CD4-positive, alpha-beta T cell treated with Interleukin-17A for 4 hours (primary cell): ENCODE measurements at regions not wholly inside any gene's neighbourhood (a gene's known extent, or its start where the extent isn't known, plus 50 kb on each side); places are given as distances from the start of the nearest gene placed in this dataset.

Experiments used
- DNase-seq: peaks from one replicate; pipeline ENCODE4 v3.0.0-alpha.2; 2020; ENCODE audit warnings: mixed read lengths

DNA sequence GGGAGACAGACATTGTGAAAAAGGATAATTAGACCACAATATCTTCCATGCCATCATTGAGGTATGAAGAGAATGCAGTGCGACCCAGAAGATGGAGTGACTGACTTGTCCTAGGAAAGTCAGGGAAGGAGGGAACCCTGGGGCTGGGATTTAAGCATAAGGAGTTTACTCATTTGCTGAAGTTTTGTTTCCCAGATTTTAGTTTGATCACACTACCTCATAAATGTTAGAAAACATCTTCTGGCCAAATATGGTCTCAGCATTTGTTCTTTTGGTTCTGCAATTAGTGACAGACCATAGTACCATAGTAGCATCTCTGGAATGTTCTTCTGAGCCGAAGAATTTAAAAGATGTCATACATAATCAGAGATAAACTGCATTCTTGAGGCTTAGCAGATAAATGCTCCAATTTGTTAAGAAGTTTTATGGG is 96.5 kb upstream of the PGRMC2 start:
- DNase-seq: no peak

DNA sequence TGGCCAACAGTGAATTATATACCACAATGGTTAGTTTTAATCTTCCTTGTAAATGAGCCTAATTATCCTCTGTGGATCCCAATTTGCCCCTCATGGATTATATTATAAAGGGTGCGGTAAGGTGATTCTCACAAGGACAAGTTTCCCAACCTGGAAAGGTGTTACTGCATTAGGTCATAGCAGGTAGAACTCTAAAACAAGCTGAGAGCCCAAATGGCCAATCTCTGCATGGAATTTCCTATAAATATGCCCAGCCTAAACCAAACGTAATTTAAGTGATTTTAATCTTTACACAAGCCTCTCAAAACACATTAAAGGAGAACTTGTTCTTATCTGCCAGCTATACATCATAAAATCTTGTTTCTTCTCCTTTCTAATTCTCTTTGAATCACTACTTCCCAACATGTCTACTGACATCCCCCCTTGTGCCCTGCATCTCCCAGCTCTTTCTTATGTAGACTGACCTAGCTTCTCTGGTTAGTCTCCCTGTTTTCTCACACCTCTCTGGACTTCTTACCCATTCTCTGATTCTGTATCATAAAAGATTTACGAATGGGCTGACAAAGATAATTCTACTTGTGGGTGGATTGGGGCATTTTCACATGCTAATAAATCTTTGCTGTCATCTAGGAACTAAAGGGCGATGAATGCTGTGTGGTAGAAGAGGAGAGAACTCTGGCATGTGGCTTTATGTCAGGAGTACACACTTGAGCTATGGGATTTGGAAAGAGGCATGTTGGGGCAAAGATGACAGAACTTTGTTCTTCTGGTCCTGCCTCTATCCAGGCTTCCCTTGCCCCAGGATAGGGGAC is 94.3 kb upstream of the PGRMC2 start:
- no peak for DNase-seq

DNA sequence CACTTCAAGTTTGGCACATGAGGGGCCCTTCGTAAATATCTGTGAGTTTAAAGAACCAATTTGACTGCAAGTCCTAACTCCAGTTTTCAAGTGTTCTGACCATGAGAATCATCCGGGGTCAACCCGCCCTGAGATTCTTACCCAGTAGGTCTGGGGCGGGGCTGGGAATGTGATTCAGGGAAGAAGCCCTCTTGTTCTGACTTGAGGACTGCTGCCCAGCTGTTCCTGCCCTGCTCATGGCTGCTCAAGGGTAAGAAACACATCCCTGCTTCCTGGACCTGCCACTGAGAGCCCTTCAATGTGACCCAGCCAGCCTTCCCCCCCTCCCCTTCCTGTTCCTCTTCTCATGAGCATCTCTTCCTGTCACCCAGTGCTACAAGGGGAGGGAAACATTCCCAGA is 92.7 kb upstream of the PGRMC2 start:
- DNase-seq: no peak

DNA sequence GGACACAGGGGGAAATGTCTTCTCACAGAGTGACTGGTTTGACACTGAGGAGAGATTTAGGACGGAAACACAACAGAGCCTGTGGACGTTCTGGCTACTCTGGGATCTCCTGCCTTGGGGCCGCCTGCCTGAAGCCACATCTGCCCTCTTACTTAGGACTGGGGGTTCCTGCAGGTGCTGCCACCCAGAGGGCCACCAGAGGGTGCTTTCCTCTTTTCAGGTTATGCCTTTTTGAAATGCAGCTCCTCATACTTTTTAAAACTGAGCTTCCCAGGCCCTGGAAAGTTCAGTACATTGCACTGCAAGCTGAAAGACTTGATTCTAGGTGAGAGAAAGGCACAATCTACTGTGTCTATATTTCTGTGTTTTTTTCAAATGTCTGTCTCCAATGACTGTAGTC is 92.2 kb upstream of the PGRMC2 start:
- no peak for DNase-seq

DNA sequence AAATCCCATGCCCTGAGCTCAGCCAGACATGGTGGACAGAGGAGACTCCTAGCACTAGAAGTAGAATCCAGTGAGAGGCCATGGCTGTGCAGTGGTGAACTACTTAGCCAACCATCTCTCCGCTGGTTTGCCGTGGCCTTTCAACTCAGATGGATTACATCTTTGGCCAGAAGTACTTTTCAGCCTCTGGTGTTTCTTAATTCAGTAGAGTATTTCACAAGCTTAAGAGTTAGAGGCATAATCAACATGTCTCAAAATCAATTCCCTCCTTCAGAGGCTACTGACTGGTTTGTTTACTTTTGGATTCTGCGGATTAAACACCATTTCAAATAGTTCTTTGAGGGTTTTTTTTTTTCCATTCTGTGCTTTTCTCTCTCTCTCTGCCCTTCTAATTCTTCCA is 91.1 kb upstream of the PGRMC2 start:
- no peak for DNase-seq

DNA sequence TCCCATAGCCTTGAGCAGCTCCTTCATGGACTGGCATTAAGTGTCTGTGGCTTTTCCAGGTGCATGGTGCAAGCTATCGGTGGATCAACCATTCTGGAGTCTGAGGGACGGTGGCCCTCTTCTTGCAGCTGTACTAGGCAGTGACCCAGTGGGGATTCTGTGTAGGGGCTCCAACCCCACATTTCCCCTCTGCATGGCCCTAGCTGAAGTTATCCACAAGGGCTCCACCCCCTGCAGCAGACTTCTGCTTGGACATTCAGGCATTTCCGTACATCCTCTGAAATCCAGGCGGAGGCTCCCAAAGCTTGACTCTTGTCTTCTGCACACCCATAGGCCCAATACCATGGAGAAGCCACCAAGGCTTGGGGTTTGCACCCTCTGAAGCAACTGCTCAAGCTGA is 89.3 kb upstream of the PGRMC2 start:
- DNase-seq: no peak

DNA sequence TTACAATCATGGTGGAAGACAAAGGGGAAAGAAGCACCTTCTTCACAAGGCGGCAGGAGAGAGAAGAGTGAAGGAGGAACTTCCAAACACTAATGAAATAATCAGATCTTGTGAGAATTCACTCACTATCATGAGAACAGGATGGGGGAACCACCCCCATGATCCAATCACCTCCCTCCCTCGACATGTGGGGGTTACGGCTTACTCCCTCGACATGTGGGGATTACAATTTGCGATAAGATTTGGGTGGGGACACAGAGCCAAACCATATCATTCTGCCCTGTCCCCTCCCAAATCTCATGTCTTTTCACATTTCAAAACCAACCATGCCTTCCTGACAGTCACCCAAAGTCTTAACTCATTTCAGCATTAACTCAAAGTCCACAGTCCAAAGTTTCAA is 88.7 kb upstream of the PGRMC2 start:
- DNase-seq: no peak

DNA sequence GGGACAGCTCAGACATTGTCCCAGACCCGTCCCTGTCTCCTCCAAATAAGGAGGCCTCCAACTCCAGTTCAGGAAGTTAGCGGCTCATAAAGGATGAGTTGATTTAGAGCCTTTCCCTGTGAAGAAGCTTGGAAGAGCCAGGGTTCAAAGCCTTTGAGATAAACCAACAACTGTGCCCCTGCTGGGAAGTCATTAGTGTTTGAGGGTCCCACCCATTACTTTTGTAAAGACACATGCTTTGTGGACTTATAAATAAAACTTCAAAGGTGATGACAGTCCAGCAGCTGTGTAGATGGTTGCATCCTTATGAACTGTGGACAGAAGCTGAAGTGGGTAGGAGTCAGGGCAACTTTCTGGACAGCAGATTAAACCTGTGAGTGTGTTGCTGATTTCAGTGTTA is 86.0 kb upstream of the PGRMC2 start:
- no peak for DNase-seq

DNA sequence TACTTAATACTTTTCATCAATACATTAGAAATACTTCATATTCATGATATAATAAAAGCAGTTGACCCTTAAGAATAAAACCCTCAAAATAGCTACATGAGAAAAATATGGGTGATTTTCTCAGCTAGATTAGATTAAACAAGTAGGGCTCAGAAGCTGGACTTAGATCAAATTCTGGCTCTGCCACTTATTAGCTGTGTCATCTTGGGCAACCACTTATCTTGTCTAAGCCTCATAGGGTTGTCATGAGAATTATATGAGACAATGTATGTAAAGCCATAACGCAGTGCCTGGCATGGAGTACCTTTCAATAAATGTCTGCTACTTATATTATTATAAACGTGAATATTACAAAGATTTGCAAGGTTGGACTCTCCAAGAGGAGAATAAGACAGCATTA is 84.3 kb upstream of the PGRMC2 start:
- no peak for DNase-seq

DNA sequence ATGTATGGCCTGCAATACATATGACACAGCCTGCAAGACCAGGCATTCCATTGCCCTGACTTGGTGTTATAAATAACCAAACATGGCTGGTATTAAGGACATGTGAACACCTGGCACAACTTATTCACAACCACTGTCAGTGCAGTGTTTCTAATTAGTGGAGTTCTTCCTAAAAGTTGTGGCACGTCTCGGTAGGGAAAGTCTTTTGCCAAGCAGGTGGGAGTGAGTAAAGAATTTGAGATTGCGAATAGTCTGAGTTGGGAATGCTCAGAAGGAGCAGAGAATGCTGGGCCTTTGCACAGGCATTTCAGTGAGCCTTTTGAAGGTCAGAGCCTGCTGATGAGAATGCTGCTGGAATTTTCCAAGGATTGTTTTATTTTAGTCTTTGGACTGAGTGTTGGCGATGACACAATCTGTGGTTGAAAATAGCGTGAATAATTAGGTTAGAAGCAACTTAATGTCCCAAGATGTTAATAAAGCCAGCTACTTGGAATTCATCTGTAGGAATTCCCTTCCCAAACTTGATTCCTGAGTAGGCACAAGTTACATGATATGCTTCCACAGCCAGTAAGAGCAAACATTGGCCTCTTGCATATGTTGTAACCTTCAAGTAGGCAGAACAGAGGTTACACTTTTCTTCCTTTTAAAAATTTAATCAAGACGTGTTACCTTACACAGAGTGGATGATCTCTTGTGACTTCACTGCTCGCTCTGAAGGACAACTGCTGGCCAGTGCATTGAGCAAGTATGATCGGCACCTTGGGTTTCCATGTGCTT is 83.6 kb upstream of the PGRMC2 start:
- DNase-seq: no peak

DNA sequence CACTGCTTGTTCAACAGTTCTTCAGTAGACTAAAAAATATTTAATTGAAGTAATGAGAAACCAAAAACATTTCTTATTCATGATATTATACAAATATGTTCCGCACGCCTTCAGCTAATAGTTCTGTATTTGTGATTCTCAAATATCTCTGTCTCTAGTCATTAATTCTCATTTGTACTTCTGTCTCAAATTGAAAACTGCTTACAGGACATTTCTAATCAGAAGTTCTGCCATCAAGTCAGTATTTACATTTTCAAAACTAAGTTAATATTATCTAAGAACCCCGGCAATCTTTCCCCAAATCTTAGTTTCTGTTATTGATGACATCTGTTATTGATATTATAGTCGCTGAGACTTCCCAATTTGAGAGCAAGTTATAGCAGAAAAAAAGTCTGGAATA is 78.6 kb upstream of the PGRMC2 start:
- DNase-seq: no peak

DNA sequence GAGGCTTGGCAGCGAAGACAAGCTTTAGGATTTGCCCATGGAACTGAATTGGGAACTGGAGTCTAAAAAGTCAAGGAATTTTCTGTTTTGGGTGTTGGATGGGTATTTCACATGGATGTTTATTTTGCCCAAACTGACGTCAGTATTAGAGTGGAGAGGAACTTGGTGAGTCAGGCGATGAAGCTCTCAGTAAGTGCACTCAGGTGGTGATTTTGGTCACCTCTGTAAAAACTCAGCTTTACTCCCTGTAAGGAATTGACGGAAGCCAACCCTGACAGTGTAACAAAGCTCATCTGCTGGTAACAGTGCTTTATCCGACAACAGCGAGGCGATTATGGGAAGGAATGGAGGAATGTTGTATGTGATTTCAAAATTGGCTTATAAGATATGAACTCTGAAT is 77.0 kb upstream of the PGRMC2 start:
- no peak for DNase-seq

DNA sequence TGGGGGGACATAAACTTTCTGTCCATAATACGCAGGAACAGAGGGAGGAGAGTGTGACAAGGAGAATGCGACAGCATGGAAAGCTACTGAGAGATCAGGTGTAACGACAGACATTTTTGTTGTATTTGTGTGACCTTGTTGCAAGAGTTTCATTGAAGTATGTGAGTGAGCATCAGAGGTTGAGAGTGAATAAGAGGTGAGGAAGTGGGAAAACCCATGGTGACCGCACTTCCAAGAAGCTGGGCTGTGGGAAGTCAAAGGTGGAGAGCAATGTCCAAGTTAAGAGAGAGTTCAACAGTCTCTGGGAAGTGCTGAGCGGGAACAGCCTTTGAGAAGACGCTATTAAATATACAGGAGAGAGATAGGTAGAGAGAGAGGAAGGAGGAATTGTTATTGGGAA is 76.4 kb upstream of the PGRMC2 start:
- DNase-seq: no peak

DNA sequence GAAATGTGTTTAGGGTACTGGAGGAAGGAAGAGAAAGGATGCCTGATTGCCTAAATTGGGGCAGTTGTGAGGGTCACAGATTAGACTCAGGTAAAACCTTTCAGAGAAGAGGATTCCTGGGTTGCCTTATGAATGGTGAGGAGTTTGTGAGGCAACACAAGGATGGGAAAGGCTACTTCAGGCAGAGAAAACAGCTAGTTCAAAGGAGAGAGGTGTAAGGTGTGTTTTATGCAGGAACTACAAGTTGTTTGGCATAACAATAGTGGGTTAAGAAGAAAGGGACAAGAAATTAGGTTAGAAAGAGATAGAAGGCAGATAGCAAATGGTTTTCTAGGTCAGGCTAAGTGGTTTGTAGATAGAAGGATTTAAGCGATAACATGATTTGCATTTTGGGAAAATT is 75.1 kb upstream of the PGRMC2 start:
- DNase-seq: no peak

DNA sequence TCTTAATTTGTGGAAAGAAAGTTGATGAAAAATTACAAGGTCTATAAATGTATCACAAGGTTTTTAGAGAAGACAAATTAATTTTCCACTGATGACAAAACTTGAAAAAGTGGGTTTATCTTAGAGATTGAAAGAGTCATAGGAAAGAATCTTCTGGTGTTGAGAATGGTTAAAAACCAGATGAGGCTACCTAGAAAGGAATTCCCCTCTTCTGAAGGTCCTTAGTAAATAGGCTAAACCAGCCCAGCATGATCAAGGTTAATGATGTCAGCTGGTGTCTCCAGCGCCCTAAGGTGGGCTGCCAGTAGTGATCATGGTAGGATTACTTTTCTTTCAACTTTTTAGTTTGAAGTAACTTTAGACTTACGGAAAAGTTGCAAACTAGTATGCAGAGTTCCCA is 71.8 kb upstream of the PGRMC2 start:
- no peak for DNase-seq

DNA sequence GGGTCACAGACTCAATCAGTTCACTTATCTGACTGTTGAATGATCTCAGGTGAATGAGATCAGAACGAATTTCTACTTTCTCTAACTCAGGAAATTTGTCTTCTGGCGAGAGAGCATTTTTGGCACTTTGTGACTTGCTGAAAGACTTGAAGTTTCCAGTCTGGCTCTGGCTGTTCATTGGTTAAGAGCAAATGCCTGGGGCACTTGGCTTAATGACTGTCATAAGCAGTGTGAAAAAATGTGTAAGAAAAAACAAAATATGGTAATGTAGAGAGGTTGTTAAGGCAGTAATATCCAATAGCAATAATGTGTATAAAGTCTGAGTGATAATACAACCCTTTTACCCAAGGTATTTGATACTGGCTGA is 71.3 kb upstream of the PGRMC2 start:
- DNase-seq: no peak

DNA sequence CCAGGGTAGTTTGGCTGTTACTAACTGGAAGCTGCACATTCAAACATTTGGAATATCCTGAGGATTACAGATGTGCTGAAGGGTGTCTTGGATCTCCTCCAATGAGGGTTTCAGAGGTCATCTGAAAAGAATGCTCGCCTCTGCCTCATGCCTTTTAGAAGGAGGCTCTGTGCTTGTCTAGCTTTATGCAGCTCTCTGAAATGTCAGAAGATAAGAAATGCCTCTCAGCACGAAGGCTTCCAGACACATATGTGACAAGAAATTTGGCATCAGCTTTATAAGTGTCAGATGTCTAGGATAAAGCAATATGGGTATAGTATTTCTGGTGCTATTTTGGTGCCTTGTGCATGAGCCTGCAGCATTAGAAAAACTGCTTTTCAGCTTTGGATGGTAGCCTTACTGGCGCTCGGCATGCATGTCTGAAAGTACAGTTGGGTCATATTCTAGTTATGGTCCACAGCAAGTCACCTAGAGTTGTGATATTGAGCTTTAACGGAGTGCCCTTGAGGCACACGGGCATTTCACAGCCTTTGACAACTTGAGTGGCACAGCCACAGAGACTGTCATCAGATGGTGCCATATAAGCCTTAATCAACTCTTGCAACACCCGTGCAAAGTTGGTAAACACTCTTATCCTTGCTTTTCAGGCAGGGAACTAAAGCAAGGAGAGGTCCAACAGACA is 70.8 kb upstream of the PGRMC2 start:
- no peak for DNase-seq

DNA sequence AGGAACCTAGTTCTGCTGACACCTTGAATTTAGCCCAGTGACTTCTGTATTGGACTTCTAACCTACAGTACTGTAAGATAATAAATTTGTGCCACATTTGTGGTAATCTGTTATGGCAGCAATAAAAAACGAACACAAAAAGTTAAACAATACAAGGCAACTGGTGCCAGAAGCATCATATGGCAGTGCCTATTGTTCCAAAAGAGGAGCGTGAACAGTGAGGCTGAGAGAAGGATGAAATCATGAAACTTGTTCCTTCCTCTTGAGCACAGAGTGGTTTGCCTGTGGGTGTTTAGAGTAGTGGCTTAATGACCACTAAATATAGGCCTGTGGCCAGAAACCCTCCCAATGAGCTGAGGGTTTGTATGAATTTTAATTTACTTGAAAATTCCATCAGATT is 69.7 kb upstream of the PGRMC2 start:
- no peak for DNase-seq

DNA sequence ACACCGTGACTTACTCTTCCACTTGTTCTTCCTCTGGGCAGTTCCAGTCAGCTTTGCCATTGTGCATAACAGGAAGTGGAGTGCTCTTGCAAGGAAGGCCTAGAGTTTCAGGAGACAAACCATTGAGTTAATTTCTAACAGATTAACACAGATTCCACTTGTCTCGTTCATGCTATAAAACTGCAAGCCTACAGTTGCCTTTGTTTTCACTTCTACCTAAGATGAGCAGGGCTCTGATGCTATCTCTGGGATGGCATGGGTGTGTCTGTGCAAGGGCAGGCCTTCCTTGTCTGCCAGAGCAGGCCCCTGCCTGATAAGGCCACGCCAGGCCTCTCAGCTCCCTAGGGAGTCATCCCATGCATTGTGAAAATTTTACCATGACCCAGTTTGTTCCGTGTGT is 67.7 kb upstream of the PGRMC2 start:
- no peak for DNase-seq

DNA sequence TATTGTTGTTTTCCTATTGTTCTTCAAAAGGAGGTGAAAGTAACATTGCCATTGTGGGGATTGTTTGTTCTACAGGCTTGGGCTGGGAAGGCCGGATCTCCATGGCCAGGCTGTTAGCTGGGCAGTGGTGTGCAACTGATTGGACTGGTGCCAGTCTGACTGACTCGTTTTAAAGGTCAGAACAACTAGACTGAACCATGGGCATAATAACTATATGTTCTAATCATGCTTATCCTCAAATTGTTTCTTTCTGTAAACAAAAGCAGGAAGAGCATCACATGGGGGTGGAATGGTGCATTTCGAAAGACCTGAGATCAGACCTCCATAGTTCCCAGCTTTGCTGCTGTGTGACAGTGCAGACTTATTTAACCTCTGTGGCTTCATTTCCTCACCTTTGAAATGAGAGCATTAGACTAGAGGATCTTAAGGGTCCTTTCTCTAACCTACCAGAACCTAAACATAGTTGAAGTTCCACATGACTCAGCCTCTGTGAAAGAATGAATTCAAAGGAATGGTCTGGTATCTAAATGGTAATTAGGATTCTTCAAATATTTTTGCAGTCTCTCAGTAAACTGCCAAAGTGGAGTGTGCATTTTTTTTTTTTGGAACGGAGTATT is 66.7 kb upstream of the PGRMC2 start:
- DNase-seq: no peak

DNA sequence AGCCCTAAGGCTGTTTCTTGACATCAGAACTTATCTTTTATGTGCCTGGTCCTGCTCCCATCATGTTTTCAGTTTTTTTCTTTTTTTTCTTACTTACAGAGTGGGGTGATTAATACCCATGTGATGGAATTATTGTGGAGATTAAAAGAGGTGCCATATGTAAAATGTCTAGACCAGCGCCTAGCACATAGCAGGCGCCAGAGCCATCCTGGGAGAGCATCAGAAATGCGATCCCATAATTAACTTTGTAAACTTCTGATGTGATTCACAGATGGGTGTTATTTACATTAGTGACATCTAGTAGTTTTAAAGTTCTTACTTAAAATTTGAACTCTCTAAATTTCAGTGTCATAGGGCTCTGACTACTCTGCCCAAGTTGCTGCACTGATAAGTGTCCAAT is 66.2 kb upstream of the PGRMC2 start:
- no peak for DNase-seq

DNA sequence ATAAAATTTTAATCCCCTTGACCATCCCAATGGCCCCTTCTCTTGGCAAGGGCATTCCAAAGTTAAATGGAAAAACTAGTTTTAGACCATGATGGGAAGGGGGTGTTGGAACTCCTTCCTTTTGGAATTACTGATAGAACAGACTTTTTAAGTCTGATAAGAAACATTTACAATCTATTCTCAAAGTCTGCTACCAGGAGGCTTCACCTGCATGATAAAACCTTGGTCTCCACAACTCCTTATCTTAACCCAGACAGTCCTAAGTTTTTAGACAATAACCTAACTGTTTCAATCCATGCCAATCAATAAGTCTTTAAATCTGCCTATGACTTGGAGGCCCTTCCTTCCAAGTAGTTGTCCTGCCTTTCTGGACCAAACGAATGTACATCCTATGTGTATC is 63.9 kb upstream of the PGRMC2 start:
- DNase-seq: no peak

DNA sequence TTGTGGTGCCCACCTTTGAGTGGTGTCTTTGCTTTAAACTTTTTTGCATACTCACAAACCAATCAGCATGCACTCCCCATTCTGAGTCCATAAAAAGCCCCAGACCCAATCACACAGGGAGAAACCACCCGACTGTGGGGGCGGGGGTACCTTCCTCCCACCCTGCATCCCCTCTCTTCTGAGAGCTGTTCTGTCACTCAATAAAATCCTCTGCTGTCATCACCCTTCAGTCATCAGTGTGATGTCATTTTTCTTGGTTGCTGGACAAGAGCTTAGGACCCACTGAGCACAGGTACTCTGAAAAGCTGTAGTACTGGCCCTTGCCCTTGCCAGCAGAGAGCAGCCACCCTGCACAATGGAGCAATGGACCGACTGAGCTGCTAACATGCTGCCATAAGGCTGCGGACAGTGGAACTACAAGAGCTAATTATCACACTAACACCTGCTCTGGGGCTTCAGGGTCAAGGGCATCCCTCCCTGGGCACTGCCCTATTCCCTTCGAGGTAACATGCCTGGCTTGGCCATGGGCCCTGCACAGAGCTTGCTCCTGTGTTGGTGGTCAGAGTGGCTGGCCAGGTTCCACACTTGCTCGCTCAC is 62.9 kb upstream of the PGRMC2 start:
- DNase-seq: no peak
